WTC11 (cell line): ENCODE measurements at regions not wholly inside any gene's neighbourhood (a gene's known extent, or its start where the extent isn't known, plus 50 kb on each side); places are given as distances from the start of the nearest gene placed in this dataset.

Experiments used
- ATAC-seq: fragments of 200-7000 bp; cut with Tn5 transposase; 2 replicates; pipeline ENCODE4 v1.10.0; 2021; ENCODE audit warnings: mild to moderate bottlenecking, moderate library complexity
- CTCF ChIA-PET: fragments of 300-600 bp; sonication (Branson Sonifier 250); formaldehyde crosslinking; loops from one replicate; lab custom pipeline; 2021; ENCODE audit warnings: antibody characterized with exemption; lab: Charles Lee
- POLR2A ChIA-PET: fragments of 350-600 bp; sonication (Branson Sonifier 250); formaldehyde crosslinking; loops from one replicate; lab custom pipeline; 2021; ENCODE audit warnings: antibody characterized with exemption; lab: Charles Lee
- DNase-seq: peaks from one replicate; pipeline ENCODE4 v3.0.0; 2021; ENCODE audit warnings: low spot score
- H3K27ac Mint-ChIP-seq: 2 replicates; pipeline ENCODE4 v1.8.0; 2021; ENCODE audit warnings: mixed read lengths
- H3K27me3 Mint-ChIP-seq: 2 replicates; pipeline ENCODE4 v1.8.0; 2021; ENCODE audit warnings: low read depth, mild to moderate bottlenecking, moderate library complexity, mixed read lengths
- H3K36me3 Mint-ChIP-seq: 2 replicates; pipeline ENCODE4 v1.8.0; 2021; ENCODE audit warnings: mixed read lengths
- H3K4me1 Mint-ChIP-seq: 2 replicates; pipeline ENCODE4 v1.8.0; 2022; ENCODE audit warnings: mixed read lengths
- H3K4me3 Mint-ChIP-seq: 2 replicates; pipeline ENCODE4 v1.8.0; 2021; ENCODE audit warnings: mild to moderate bottlenecking, moderate library complexity, mixed read lengths
- H3K9me3 Mint-ChIP-seq: 2 replicates; pipeline ENCODE4 v1.8.0; 2021; ENCODE audit warnings: mixed read lengths
- GRHL2 ChIP-seq: fragments of 250-450 bp; sonication (Bioruptor Pico); IDR thresholded peaks from 2 replicates; pipeline ENCODE4 v1.8.0; 2022; ENCODE audit warnings: mild to moderate bottlenecking, moderate library complexity; ENCODE audit not compliant: insufficient replicate concordance, severe bottlenecking
- GTF2I ChIP-seq: fragments of 250-450 bp; sonication (Bioruptor Pico); conservative IDR thresholded peaks from 2 replicates; pipeline ENCODE4 v1.4.0; 2021; ENCODE audit warnings: mild to moderate bottlenecking
- IRF2 ChIP-seq: sonication (generic); formaldehyde crosslinking; IDR thresholded peaks from 2 replicates; pipeline ENCODE4 v1.8.0; 2022; ENCODE audit warnings: low read depth, missing genetic modification reagents, borderline replicate concordance
- KAT7 ChIP-seq: sonication (generic); formaldehyde crosslinking; IDR thresholded peaks from 2 replicates; pipeline ENCODE4 v1.8.1; 2023; ENCODE audit warnings: missing genetic modification reagents, mild to moderate bottlenecking, borderline replicate concordance
- NFE2L1 ChIP-seq: sonication (generic); formaldehyde crosslinking; IDR thresholded peaks from 2 replicates; pipeline ENCODE4 v1.8.1; 2023; ENCODE audit warnings: missing genetic modification reagents
- OVOL2 ChIP-seq: fragments of 250-450 bp; sonication (Bioruptor Pico); IDR thresholded peaks from 2 replicates; pipeline ENCODE4 v1.9.0; 2021; ENCODE audit warnings: mild to moderate bottlenecking, borderline replicate concordance
- RELA ChIP-seq: sonication (generic); formaldehyde crosslinking; IDR thresholded peaks from 2 replicates; pipeline ENCODE4 v1.8.1; 2022; ENCODE audit warnings: missing genetic modification reagents, mild to moderate bottlenecking, borderline replicate concordance
- ZNF396 ChIP-seq: fragments of 250-450 bp; sonication (Bioruptor Pico); IDR thresholded peaks from 2 replicates; pipeline ENCODE4 v1.8.0; 2021; ENCODE audit warnings: mild to moderate bottlenecking, moderate library complexity, borderline replicate concordance
- TF ChIP-seq, protein P1 (sequence below): sonication (generic); formaldehyde crosslinking; IDR thresholded peaks from 2 replicates; pipeline ENCODE4 v1.8.1; 2022; ENCODE audit warnings: mild to moderate bottlenecking, moderate library complexity, missing genetic modification reagents
- TF ChIP-seq, protein P2 (sequence below): sonication (generic); formaldehyde crosslinking; IDR thresholded peaks from 2 replicates; pipeline ENCODE4 v1.8.0; 2023; ENCODE audit warnings: missing genetic modification reagents, mild to moderate bottlenecking, borderline replicate concordance
- TF ChIP-seq, protein P3 (sequence below): sonication (generic); formaldehyde crosslinking; IDR thresholded peaks from 2 replicates; pipeline ENCODE4 v1.8.1; 2023; ENCODE audit warnings: mild to moderate bottlenecking, missing genetic modification reagents
- TF ChIP-seq, protein P4 (sequence below): sonication (generic); formaldehyde crosslinking; IDR thresholded peaks from 2 replicates; pipeline ENCODE4 v1.8.0; 2023; ENCODE audit warnings: mild to moderate bottlenecking, missing genetic modification reagents
- TF ChIP-seq, protein P5 (sequence below): fragments of 250-450 bp; sonication (Bioruptor Pico); IDR thresholded peaks from 2 replicates; pipeline ENCODE4 v1.9.0; 2021; ENCODE audit warnings: mild to moderate bottlenecking, borderline replicate concordance
- TF ChIP-seq, protein P6 (sequence below): sonication (generic); formaldehyde crosslinking; IDR thresholded peaks from 2 replicates; pipeline ENCODE4 v1.8.0; 2022; ENCODE audit warnings: mild to moderate bottlenecking, missing genetic modification reagents
- TF ChIP-seq, protein P7 (sequence below): sonication (generic); formaldehyde crosslinking; IDR thresholded peaks from 2 replicates; pipeline ENCODE4 v1.8.1; 2022; ENCODE audit warnings: mild to moderate bottlenecking, missing genetic modification reagents, moderate library complexity, borderline replicate concordance

DNA sequence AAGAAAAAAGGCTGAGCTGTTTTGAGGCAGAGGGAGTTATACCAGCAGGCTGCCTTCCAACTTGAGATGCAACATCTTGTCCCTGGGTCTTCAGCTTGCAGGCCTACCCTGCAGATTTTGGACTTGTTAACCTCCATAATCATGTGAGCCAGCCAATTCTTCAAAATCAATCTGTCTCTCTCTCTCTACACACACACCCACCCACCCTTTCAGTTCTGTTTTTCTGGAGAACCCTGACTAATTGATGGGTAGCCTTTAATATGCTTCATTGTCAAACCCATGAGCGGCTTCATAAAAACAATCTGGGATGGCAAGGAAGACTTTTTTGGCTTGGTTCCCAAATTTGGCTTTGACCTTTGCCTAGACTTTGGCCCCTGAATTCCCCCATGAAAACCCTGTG lies 113.9 kb downstream of the TMX1 start:
- TF ChIP-seq IRF2 (CRISPR knock-in tag) (no peak), ZNF396 (CRISPR knock-in tag) (no peak), OVOL2 (CRISPR knock-in tag) (no peak), NFE2L1 (CRISPR knock-in tag) (no peak), GTF2I (CRISPR knock-in tag) (no peak), GRHL2 (no peak), RELA (CRISPR knock-in tag) (no peak), KAT7 (CRISPR knock-in tag) (no peak)
- TF ChIP-seq, protein P1, sequence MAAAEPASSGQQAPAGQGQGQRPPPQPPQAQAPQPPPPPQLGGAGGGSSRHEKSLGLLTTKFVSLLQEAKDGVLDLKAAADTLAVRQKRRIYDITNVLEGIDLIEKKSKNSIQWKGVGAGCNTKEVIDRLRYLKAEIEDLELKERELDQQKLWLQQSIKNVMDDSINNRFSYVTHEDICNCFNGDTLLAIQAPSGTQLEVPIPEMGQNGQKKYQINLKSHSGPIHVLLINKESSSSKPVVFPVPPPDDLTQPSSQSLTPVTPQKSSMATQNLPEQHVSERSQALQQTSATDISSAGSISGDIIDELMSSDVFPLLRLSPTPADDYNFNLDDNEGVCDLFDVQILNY: no peak
- TF ChIP-seq, protein P2, sequence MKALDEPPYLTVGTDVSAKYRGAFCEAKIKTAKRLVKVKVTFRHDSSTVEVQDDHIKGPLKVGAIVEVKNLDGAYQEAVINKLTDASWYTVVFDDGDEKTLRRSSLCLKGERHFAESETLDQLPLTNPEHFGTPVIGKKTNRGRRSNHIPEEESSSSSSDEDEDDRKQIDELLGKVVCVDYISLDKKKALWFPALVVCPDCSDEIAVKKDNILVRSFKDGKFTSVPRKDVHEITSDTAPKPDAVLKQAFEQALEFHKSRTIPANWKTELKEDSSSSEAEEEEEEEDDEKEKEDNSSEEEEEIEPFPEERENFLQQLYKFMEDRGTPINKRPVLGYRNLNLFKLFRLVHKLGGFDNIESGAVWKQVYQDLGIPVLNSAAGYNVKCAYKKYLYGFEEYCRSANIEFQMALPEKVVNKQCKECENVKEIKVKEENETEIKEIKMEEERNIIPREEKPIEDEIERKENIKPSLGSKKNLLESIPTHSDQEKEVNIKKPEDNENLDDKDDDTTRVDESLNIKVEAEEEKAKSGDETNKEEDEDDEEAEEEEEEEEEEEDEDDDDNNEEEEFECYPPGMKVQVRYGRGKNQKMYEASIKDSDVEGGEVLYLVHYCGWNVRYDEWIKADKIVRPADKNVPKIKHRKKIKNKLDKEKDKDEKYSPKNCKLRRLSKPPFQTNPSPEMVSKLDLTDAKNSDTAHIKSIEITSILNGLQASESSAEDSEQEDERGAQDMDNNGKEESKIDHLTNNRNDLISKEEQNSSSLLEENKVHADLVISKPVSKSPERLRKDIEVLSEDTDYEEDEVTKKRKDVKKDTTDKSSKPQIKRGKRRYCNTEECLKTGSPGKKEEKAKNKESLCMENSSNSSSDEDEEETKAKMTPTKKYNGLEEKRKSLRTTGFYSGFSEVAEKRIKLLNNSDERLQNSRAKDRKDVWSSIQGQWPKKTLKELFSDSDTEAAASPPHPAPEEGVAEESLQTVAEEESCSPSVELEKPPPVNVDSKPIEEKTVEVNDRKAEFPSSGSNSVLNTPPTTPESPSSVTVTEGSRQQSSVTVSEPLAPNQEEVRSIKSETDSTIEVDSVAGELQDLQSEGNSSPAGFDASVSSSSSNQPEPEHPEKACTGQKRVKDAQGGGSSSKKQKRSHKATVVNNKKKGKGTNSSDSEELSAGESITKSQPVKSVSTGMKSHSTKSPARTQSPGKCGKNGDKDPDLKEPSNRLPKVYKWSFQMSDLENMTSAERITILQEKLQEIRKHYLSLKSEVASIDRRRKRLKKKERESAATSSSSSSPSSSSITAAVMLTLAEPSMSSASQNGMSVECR (CRISPR knock-in tag): no peak
- TF ChIP-seq, protein P3, sequence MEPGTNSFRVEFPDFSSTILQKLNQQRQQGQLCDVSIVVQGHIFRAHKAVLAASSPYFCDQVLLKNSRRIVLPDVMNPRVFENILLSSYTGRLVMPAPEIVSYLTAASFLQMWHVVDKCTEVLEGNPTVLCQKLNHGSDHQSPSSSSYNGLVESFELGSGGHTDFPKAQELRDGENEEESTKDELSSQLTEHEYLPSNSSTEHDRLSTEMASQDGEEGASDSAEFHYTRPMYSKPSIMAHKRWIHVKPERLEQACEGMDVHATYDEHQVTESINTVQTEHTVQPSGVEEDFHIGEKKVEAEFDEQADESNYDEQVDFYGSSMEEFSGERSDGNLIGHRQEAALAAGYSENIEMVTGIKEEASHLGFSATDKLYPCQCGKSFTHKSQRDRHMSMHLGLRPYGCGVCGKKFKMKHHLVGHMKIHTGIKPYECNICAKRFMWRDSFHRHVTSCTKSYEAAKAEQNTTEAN: no peak
- TF ChIP-seq, protein P4, sequence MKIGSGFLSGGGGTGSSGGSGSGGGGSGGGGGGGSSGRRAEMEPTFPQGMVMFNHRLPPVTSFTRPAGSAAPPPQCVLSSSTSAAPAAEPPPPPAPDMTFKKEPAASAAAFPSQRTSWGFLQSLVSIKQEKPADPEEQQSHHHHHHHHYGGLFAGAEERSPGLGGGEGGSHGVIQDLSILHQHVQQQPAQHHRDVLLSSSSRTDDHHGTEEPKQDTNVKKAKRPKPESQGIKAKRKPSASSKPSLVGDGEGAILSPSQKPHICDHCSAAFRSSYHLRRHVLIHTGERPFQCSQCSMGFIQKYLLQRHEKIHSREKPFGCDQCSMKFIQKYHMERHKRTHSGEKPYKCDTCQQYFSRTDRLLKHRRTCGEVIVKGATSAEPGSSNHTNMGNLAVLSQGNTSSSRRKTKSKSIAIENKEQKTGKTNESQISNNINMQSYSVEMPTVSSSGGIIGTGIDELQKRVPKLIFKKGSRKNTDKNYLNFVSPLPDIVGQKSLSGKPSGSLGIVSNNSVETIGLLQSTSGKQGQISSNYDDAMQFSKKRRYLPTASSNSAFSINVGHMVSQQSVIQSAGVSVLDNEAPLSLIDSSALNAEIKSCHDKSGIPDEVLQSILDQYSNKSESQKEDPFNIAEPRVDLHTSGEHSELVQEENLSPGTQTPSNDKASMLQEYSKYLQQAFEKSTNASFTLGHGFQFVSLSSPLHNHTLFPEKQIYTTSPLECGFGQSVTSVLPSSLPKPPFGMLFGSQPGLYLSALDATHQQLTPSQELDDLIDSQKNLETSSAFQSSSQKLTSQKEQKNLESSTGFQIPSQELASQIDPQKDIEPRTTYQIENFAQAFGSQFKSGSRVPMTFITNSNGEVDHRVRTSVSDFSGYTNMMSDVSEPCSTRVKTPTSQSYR (CRISPR knock-in tag): no peak
- TF ChIP-seq, protein P5, sequence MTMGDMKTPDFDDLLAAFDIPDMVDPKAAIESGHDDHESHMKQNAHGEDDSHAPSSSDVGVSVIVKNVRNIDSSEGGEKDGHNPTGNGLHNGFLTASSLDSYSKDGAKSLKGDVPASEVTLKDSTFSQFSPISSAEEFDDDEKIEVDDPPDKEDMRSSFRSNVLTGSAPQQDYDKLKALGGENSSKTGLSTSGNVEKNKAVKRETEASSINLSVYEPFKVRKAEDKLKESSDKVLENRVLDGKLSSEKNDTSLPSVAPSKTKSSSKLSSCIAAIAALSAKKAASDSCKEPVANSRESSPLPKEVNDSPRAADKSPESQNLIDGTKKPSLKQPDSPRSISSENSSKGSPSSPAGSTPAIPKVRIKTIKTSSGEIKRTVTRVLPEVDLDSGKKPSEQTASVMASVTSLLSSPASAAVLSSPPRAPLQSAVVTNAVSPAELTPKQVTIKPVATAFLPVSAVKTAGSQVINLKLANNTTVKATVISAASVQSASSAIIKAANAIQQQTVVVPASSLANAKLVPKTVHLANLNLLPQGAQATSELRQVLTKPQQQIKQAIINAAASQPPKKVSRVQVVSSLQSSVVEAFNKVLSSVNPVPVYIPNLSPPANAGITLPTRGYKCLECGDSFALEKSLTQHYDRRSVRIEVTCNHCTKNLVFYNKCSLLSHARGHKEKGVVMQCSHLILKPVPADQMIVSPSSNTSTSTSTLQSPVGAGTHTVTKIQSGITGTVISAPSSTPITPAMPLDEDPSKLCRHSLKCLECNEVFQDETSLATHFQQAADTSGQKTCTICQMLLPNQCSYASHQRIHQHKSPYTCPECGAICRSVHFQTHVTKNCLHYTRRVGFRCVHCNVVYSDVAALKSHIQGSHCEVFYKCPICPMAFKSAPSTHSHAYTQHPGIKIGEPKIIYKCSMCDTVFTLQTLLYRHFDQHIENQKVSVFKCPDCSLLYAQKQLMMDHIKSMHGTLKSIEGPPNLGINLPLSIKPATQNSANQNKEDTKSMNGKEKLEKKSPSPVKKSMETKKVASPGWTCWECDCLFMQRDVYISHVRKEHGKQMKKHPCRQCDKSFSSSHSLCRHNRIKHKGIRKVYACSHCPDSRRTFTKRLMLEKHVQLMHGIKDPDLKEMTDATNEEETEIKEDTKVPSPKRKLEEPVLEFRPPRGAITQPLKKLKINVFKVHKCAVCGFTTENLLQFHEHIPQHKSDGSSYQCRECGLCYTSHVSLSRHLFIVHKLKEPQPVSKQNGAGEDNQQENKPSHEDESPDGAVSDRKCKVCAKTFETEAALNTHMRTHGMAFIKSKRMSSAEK (CRISPR knock-in tag): no peak
- TF ChIP-seq, protein P6, sequence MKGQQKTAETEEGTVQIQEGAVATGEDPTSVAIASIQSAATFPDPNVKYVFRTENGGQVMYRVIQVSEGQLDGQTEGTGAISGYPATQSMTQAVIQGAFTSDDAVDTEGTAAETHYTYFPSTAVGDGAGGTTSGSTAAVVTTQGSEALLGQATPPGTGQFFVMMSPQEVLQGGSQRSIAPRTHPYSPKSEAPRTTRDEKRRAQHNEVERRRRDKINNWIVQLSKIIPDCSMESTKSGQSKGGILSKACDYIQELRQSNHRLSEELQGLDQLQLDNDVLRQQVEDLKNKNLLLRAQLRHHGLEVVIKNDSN: no peak
- TF ChIP-seq, protein P7, sequence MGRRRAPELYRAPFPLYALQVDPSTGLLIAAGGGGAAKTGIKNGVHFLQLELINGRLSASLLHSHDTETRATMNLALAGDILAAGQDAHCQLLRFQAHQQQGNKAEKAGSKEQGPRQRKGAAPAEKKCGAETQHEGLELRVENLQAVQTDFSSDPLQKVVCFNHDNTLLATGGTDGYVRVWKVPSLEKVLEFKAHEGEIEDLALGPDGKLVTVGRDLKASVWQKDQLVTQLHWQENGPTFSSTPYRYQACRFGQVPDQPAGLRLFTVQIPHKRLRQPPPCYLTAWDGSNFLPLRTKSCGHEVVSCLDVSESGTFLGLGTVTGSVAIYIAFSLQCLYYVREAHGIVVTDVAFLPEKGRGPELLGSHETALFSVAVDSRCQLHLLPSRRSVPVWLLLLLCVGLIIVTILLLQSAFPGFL (CRISPR knock-in tag): no peak
- 0 out of 2 replicates have a peak, but pooled peaks cover 3% of the 10 kb centered on the region for H3K4me1 Mint-ChIP-seq
- DNase-seq: no peak
- POLR2A ChIA-PET: no interaction called here
- H3K27ac Mint-ChIP-seq: no peak overlapping the region
- H3K36me3 Mint-ChIP-seq: no peaks in the 10 kb centered on the region
- H3K9me3 Mint-ChIP-seq: no peaks in the 10 kb centered on the region
- no peak for ATAC-seq
- CTCF ChIA-PET: no interaction called here
- H3K4me3 Mint-ChIP-seq: no peak overlapping the region
- H3K27me3 Mint-ChIP-seq: no peaks in the 10 kb centered on the region
